Frontal cortex (tissue), 3 donors: ENCODE measurements at regions not wholly inside any gene's neighbourhood (a gene's known extent, or its start where the extent isn't known, plus 50 kb on each side); places are given as distances from the start of the nearest gene placed in this dataset.

Experiments
- DNase-seq, 2 donors: peaks; one replicate each; pipeline ENCODE4 v3.0.0; 2012; ENCODE audit warnings: low spot score in 2 of 2
- FAIRE-seq: peaks from 2 replicates; lab custom pipeline; 2012; peaks lifted over from hg19 to GRCh38; lab: Jason Lieb, UNC
- donor health status: control.
- donor health status: control.
- donor health status: control.

DNA sequence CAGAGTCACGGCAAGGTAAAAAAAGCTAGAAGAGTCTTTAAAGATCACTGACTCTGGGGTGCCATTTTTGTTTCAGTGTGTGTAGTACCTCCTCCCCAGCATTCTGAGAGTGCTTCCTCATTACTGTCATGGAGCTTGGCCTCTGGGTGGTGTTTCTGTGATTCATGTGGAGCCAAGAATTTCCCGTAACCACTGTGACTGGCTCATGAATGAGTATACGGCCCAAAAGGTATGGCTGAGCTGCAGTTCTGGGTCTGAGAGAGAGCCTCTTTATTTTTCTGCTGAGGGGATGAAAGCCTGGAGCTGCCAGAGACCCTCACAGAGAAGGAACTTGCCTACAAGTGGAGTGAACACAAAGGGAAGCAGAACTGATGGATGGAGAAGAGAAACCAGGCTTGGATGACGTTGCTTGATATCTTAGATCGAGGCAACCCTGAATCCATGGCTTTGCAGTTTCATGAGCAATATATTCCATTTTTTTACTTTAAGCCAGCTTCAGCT lies 85.6 kb downstream of the PTTG1 start:
- DNase-seq: no peak

DNA sequence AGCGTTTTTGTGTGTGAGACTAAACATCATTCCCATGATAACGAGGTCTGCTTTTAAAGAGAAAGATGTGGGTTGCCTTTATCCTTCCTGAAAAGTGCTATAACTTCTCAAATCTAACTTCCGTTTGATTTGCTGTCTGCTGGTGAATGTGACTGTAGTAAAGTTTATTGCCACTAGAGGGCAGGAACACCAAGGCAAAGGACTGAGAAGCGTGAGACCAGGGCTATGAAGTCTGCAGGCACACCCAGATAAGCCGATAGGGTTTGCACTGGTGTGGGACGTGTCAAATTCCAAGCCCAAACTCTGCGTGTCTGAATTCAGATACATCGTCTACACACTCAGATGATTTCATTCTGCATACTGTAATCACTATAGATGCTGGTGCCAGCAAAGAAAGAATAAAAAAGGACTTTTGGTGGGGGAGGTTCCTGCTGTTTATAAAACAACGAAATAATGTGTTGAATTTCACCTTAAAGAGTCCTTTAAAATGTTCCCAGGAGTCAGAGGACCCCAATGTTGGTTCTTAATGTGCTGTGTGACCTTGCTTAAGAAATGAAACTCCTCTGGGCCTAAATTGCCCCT lies 87.2 kb downstream of the PTTG1 start:
- DNase-seq (peak; percentile 25 to 69), FAIRE-seq (peak; percentile 23)

More for the DNA sequence above, 85.6 kb downstream of the PTTG1 start:
- no peak for FAIRE-seq

DNA sequence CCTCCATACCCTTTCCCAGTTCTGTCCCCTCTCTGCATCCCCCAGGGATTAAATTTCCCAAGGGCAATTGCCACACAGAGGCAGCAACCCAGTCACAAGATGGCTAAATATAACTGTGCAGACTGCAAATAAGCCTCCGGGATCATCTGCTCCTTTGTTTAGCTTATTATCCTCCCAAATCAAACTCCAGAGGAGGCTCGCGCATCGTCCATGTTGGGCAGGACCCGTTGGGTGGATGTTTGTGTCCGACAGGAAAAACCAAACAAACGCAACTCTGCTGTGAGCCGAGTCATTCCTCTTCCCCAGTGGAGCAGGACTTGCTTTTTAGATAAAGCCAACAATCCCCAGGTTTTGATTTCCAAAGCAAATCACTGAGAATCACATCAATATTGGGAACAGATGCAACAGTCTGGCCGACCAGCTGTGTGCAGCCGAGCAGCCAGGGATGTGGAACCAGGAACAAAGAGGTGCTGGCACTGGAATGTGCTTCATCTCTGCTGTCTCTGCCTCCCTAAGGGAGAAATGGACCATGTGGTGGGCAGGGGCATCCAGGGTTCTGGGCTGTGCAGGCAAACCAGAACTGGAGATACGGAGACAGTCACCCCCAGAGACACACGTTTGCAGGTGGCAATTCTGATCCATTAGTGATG lies 89.8 kb downstream of the PTTG1 start:
- no peak for DNase-seq
- FAIRE-seq: no peak
